A549 (cell line): ENCODE measurements at regions not wholly inside any gene's neighbourhood (a gene's known extent, or its start where the extent isn't known, plus 50 kb on each side); places are given as distances from the start of the nearest gene placed in this dataset.
"Not testable (repeated sequence)": the region's sequence is repeated elsewhere in the genome, so short reads cannot be mapped to it uniquely, and the experiment has no call there.

ENCODE experiments used
- CEBPB ChIP-seq, 2 experiments: fragments of >200 bp in 1 of 2; sonication (Bioruptor Twin) in 1 of 2; formaldehyde crosslinking in 1 of 2; IDR thresholded peaks; 2 replicates each; pipeline ENCODE4 v1.6.1; 2012 to 2016
- CTCF ChIP-seq: fragments of >200 bp; sonication (Bioruptor Twin); formaldehyde crosslinking; IDR thresholded peaks from 3 replicates; pipeline ENCODE4 v1.5.1; 2016
- MAX ChIP-seq: IDR thresholded peaks from 2 replicates; pipeline ENCODE4 v1.6.1; 2012
- MYC ChIP-seq: IDR thresholded peaks from 2 replicates; pipeline ENCODE4 v1.6.1; 2012; ENCODE audit warnings: mild to moderate bottlenecking, inconsistent platforms, low read length, improper control_type of control experiment, borderline replicate concordance
- POLR2A ChIP-seq: IDR thresholded peaks from 2 replicates; pipeline ENCODE4 v1.6.1; 2012; ENCODE audit warnings: mild to moderate bottlenecking, low read length
- POLR2AphosphoS2 ChIP-seq: conservative IDR thresholded peaks from 2 replicates; pipeline ENCODE4 v1.6.1; 2012; ENCODE audit warnings: low read length, improper control_type of control experiment, inconsistent platforms
- REST ChIP-seq: fragments of 200-600 bp; sonication (generic); IDR thresholded peaks from 2 replicates; pipeline ENCODE4 v1.6.1; 2016; ENCODE audit warnings: antibody characterized with exemption, mild to moderate bottlenecking, moderate library complexity
- SMC3 ChIP-seq: fragments of >200 bp; sonication (Bioruptor Twin); formaldehyde crosslinking; IDR thresholded peaks from 3 replicates; pipeline ENCODE4 v1.6.1; 2018; ENCODE audit warnings: inconsistent platforms
- TF ChIP-seq, protein P1 (sequence below): fragments of 150-350 bp; IDR thresholded peaks from 2 replicates; pipeline ENCODE4 v1.6.1; 2014; ENCODE audit warnings: low read depth, mild to moderate bottlenecking, low read length
- TF ChIP-seq, protein P2 (sequence below): fragments of 450-650 bp; IDR thresholded peaks from 2 replicates; pipeline ENCODE4 v1.6.1; 2014; ENCODE audit warnings: antibody characterized with exemption
- TF ChIP-seq, protein P3 (sequence below): IDR thresholded peaks from 2 replicates; pipeline ENCODE4 v1.6.1; 2012

DNA sequence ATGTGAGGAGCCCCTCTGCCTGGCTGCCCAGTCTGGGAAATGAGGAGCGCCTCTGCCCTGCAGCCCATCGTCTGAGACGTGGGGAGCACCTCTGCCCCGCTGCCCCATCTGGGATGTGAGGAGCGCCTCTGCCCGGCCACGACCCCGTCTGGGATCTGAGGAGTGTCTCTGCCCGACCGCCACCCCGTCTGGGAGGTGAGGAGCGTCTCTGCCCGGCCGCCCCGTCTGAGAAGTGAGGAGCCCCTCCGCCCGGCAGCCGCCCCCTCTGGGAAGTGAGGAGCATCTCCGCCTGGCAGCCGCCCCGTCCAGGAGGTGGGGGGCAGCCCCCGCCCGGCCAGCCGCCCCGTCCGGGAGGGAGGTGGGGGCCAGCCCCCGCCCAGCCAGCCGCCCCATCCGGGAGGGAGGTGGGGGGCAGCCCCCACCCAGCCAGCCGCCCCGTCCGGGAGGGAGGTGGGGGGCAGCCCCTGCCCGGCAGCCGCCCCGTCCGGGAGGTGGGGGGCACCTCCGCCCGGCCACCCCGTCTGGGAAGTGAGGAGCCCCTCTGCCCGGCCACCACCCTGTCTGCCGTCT lies 238.1 kb downstream of the FNDC1 start:
- TF ChIP-seq CEBPB (IDR thresholded peaks at IDR 0.05); CTCF; MAX; REST; POLR2A; POLR2AphosphoS2; MYC; SMC3: not testable (repeated sequence)
- TF ChIP-seq, protein P1, sequence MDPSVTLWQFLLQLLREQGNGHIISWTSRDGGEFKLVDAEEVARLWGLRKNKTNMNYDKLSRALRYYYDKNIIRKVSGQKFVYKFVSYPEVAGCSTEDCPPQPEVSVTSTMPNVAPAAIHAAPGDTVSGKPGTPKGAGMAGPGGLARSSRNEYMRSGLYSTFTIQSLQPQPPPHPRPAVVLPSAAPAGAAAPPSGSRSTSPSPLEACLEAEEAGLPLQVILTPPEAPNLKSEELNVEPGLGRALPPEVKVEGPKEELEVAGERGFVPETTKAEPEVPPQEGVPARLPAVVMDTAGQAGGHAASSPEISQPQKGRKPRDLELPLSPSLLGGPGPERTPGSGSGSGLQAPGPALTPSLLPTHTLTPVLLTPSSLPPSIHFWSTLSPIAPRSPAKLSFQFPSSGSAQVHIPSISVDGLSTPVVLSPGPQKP: not testable (repeated sequence)
- TF ChIP-seq, protein P2, sequence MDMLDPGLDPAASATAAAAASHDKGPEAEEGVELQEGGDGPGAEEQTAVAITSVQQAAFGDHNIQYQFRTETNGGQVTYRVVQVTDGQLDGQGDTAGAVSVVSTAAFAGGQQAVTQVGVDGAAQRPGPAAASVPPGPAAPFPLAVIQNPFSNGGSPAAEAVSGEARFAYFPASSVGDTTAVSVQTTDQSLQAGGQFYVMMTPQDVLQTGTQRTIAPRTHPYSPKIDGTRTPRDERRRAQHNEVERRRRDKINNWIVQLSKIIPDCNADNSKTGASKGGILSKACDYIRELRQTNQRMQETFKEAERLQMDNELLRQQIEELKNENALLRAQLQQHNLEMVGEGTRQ: not testable (repeated sequence)
- TF ChIP-seq, protein P3, sequence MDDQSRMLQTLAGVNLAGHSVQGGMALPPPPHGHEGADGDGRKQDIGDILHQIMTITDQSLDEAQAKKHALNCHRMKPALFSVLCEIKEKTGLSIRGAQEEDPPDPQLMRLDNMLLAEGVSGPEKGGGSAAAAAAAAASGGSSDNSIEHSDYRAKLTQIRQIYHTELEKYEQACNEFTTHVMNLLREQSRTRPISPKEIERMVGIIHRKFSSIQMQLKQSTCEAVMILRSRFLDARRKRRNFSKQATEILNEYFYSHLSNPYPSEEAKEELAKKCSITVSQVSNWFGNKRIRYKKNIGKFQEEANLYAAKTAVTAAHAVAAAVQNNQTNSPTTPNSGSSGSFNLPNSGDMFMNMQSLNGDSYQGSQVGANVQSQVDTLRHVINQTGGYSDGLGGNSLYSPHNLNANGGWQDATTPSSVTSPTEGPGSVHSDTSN: not testable (repeated sequence)
